IPS-NIHi11 (cell line): ENCODE measurements at regions not wholly inside any gene's neighbourhood (a gene's known extent, or its start where the extent isn't known, plus 50 kb on each side); places are given as distances from the start of the nearest gene placed in this dataset.
"Not testable (repeated sequence)": the region's sequence is repeated elsewhere in the genome, so short reads cannot be mapped to it uniquely, and the experiment has no call there.

Source experiments
- DNase-seq: peaks from one replicate; pipeline ENCODE4 v3.0.0; 2012; ENCODE audit warnings: mixed read lengths, low spot score

DNA sequence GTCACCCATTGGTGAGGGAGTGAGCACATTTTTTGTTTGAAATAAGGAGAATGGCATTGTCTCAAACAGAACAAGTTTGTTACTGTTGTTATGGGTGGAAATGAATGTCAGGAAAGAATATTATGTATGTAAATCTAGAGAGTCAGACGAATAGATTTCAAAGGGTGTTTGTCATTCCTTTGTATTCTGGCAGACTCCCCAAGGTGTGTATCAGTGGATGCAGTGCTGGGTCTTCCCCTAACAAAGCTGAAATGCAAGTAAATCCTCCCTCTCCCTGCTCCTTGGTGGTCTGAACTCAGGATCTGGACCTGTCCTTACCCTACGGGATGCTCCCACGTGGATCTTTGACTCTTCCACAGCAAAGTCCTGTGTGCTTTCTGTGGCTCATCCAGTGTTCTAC lies 139.5 kb upstream of the ZNF516 start:
- no peak for DNase-seq

GRCh38 chr18:76633588-76634269 lies 138.7 kb upstream of the ZNF516 start:
- no peak for DNase-seq

- no peak for DNase-seq
These were observed 132.4 kb upstream of the ZNF516 start for GRCh38 chr18:76627444-76627843.

- no peak for DNase-seq
These were observed 131.9 kb upstream of the ZNF516 start for GRCh38 chr18:76626991-76627390.

- no peak for DNase-seq
These were observed 127.6 kb upstream of the ZNF516 start for GRCh38 chr18:76622651-76623050.

DNA sequence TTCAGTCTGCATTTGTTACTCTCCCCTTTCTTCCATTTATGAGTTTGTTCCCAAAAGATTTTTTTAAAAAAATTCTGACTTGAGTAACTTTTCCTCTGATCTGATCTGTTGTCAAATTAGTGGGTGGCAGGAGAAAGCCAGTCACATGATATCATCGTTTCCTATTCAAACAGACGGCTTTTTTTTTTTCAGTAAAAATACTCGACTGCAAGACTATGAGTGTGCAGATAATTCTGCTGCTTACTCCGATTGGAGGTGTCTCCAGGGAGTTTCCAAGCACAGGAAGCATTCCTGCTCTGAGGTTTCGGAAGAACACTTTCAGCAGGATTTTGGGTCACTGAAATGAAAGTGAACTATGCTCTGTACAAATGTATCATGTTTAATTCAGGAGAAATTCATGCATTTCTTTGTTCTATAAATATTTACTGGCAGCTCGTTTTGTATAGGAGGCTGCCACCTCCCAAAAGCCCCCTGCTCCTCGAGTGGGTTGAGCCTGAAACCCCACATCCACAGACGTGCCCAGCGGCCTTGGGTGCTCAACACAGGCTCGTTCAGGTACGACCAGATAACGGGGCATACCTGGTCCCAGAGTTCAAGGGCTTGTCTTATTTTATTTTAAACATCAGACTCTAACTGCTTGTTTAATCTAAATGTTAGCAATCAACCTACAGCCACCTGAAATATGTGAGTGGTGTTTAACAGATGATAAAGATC lies 126.9 kb upstream of the ZNF516 start:
- no peak for DNase-seq

- no peak for DNase-seq
These were observed 126.2 kb upstream of the ZNF516 start for GRCh38 chr18:76621226-76621625.

DNA sequence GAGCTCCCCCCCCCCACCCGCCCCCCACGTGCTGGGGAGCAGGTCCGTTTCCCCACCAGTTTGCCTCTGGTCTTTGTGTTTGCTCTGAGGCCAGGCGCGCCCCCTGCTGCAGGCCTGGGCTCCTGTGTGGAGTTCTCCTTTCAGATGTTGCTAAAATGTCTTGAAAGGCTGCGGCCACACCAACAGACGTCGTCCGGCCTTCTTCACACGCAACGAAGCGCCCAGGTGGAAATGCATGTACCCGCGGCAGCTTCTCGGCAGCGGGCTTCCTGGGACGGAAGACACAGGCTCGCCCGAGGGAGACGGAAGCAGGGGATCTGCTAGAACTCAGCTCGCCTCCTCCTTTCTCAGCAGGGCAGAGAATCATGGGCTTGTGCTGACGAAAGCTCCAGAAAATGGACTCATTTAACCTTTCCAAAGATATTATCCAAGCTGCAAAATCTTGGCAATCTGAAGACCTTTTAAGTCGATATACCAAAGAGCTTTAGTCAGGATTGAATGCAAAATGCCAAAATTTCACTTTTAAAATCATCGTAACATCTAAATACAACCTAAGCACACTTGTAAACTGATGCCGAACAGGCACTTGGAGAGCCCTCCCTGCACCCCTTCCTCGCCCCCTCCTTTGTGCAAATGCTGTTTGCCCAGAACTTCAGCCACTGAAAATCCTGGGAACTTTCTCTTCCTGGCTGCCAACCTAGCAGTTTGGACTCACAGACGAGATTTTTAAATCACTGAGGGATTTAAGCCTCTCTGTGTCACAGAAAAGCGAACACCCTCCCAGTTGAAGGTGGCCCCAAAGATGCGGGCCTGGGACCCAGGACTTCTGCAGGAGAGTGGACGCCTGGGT lies 125.5 kb upstream of the ZNF516 start:
- DNase-seq = peak; percentile 81

GRCh38 chr18:76619621-76620315 lies 124.7 kb upstream of the ZNF516 start:
- peak; percentile 77 for DNase-seq

DNA sequence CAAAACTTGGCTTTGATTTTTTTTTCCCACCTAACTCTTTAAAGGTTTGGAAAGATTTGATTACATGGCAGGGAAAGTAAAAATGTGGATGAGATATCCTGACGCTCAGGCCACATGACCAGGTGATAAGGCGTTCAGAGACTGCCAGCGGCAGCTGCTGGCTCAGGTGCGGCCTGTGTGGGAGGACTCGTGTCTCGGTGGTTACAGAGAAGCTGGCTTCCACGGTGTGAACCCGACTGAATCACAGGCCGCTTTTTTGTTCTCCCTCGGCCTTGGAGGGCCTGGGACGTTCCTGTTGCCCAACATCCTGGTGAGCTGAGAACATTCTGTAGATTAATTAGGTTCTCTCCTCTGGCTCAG lies 124.2 kb upstream of the ZNF516 start:
- peak; percentile 43 for DNase-seq

- no peak for DNase-seq
These were observed 123.7 kb upstream of the ZNF516 start for GRCh38 chr18:76618721-76619120.

DNA sequence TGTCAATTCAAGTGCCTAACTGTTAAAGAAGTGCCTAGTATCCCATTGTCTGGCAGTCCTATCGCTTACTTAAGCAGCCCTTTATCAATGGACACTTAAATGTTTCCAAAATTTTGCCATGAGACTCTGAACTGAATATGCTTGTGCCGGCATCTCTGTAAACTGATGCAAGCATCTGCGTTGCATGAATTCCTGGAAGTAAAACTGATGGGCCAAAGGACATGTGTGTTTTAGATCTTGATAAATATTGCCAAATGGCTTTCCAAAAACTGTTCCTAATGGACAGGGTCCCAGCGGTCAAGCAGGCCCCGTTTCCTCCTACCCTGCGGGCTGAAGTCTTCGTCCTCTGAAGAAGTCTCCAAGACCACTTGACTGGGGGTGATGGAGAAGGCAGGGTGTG lies 121.3 kb upstream of the ZNF516 start:
- no peak for DNase-seq

DNA sequence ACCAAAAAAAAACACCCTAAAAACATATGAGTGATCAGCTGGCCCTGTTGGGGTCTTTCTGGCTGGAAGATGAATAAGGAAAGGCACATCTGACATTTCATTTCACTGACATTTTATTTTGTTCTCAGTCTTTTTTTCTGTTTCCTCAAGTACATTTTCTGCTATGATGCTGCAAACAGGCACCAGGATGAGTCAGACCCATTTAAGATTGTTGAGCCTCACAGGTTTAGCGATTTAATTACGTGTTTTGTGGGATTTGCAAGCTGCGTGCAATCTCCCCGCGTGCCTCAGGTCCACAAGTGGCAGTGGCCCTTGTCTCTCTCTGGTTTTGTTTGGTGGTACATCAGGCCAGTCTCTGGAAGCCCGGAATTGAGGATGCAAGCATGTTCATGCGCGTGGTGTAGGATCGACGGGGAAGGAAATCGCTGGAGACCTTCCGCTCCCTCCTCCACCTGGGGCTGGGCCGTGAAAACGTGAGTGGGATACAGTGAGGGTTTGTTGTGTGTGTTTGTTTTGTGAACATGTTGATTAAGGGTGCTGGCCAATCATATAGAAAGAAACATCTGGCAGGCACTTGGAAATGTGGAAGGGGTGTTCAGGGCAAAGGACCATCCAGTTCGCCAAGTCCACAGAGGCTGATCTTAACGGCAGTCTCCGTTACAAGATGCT lies 120.2 kb upstream of the ZNF516 start:
- DNase-seq = no peak

DNA sequence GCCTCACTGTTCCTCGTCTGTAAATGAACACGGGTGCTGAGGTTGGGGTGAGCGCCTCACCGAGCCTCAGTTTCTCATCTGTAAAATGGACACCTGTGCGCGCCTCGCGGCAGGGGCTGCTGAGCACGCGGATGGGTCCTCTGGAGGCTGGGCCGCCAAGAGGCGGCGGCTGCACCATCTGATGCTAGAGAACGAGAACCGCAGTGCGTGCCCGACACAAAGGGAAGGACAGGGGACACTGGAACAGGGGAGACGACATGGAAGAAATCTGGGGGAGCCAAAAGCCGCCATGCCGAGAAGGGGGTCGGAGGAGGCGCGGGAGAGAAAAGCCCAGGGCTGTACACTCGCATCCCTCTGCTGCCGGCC lies 118.7 kb upstream of the ZNF516 start:
- DNase-seq = no peak

- DNase-seq = no peak
These were observed 118.2 kb upstream of the ZNF516 start for GRCh38 chr18:76613053-76613754.

- not testable (repeated sequence) for DNase-seq
These were observed 116.7 kb upstream of the ZNF516 start for GRCh38 chr18:76611750-76612045.

DNA sequence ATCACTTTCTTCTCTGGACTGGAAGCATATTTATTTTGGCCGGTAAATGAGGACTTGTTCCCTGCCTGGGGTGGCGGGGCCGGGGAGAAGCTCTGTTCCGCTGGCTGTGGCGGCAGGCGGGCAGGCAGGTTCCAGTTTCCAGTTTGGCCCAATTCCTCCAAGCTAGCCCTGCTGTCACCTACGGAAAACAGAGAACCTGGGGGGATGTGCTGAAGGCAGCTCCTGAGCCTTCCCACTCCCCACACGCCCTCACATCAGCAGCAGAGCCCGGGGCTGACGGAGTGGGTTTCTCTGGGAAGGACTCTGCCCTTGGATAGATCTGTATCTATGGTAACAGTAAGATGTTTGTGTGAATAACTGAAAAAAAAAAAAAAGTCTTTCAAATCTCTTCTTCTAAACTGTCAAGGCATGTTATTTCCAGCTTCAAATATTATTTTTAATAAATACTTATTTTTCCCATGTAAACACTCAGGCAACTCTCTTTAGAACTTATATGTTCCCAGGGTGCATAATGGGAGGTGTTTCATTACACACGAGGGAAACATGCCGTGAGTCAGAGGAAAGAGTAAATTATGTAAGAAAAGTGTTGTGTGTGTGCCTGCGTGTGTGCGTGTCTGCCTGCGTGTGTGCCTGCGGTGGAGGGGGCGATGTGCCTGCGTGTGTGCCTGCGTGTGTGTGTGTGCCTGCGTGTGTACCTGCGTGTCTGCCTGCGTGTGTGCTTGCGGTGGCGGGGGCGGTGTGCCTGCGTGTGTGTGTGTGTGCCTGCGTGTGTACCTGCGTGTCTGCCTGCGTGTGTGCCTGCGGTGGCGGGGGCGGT lies 116.1 kb upstream of the ZNF516 start:
- no peak for DNase-seq

DNA sequence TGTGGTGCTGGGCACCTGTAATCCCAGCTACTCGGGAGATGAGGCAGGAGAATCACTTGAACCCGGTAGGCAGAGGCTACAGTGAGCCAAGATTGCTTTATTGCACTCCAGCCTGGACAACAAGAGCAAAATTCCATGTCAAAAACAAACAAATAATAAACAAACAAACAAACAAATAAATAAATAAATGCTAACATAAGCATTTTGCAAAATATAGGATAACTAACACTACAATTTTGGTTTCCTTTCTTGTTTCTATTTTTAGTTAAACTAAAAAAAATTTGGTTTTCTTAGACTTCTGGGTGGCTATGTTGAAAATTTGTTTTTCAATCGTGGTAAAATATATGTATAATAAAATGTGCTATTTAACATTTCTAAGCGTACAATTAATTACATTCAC lies 115.0 kb upstream of the ZNF516 start:
- DNase-seq = no peak

- no peak for DNase-seq
These were observed 110.4 kb upstream of the ZNF516 start for GRCh38 chr18:76605341-76605929.

GRCh38 chr18:76604935-76605240 lies 109.8 kb upstream of the ZNF516 start:
- no peak for DNase-seq
